ENCODE measurements at regions not wholly inside any gene's neighbourhood (a gene's known extent, or its start where the extent isn't known, plus 50 kb on each side); places are given as distances from the start of the nearest gene placed in this dataset.

- DNase-seq (no peak), ATAC-seq (no peak)
- intact Hi-C loops (cut with DNase I): loop anchor here in 1 of 10 donors (10.0 kb wide), 1 partner anchor 254 kb away; no protein-coding TSS in a partner anchor
- Histone ChIP-seq H3K36me3 (no peaks in the 10 kb centered on the region), H3K27me3 (no peaks in the 10 kb centered on the region), H3K27ac (no peak overlapping the region), H3K4me1 (no peaks in the 10 kb centered on the region), H3K9me3 (peaks cover 0 to 10% (median 0%) of the 10 kb centered on the region in 12 donors), H3K4me3 (no peak overlapping the region)
- WGBS, 4 donors: 86 to 97% (median 90%) methylated on average over 2 of the region's 2 CpGs
- TF ChIP-seq POLR2A (IDR thresholded peaks at IDR 0.05) (no peak), CTCF (IDR thresholded peaks at IDR 0.05) (no peak)
Measured at GRCh38 chr6:125510405-125510804, 208.6 kb upstream of the HDDC2 start.

GRCh38 chr6:125511809-125512396 is 210.1 kb upstream of the HDDC2 start:
- intact Hi-C loops (cut with DNase I): loop anchor here in 1 of 10 donors (10.0 kb wide), 1 partner anchor 253 kb away; no protein-coding TSS in a partner anchor
- Histone ChIP-seq H3K27me3 (no peaks in the 10 kb centered on the region), H3K4me3 (no peak overlapping the region), H3K9me3 (peaks cover 0 to 14% (median 0%) of the 10 kb centered on the region in 12 donors), H3K36me3 (no peaks in the 10 kb centered on the region), H3K27ac (no peak overlapping the region), H3K4me1 (no peaks in the 10 kb centered on the region)
- peak in 2 of 4 donors; percentile 15 to 38 for ATAC-seq
- no peak for DNase-seq
- WGBS, 4 donors: 52 to 71% (median 53%) methylated on average over 2 of the region's 2 CpGs
- TF ChIP-seq CTCF (IDR thresholded peaks at IDR 0.05): no peak
- TF ChIP-seq POLR2A (IDR thresholded peaks at IDR 0.05): no peak

GRCh38 chr6:125512621-125513020 is 210.9 kb upstream of the HDDC2 start:
- TF ChIP-seq POLR2A (IDR thresholded peaks at IDR 0.05) (no peak), CTCF (IDR thresholded peaks at IDR 0.05) (peak in 2 of 12 donors; percentile 8 to 11)
- H3K4me3 ChIP-seq: no peak overlapping the region
- intact Hi-C loops (cut with DNase I): loop anchor here in 1 of 10 donors (10.0 kb wide), 1 partner anchor 252 kb away; no protein-coding TSS in a partner anchor
- H3K9me3 ChIP-seq: peaks cover 0 to 18% (median 0%) of the 10 kb centered on the region in 12 donors
- no peaks in the 10 kb centered on the region for H3K27me3 ChIP-seq
- ATAC-seq (no peak), DNase-seq (no peak)
- H3K36me3 ChIP-seq: no peaks in the 10 kb centered on the region
- no peaks in the 10 kb centered on the region for H3K4me1 ChIP-seq
- 83 to 89% (median 87%) methylated on average over 2 of the region's 2 CpGs for WGBS, 4 donors
- no peak overlapping the region for H3K27ac ChIP-seq

- H3K9me3 ChIP-seq: peaks cover 0 to 18% (median 0%) of the 10 kb centered on the region in 12 donors
- TF ChIP-seq CTCF (IDR thresholded peaks at IDR 0.05) (no peak), POLR2A (IDR thresholded peaks at IDR 0.05) (no peak)
- no peaks in the 10 kb centered on the region for H3K27me3 ChIP-seq
- DNase-seq (no peak), ATAC-seq (no peak)
- no peak overlapping the region for H3K27ac ChIP-seq
- H3K4me1 ChIP-seq: no peaks in the 10 kb centered on the region
- no peaks in the 10 kb centered on the region for H3K36me3 ChIP-seq
- intact Hi-C loops (cut with DNase I): loop anchor here in 1 of 10 donors (10.0 kb wide), 1 partner anchor 251 kb away; no protein-coding TSS in a partner anchor
- H3K4me3 ChIP-seq: no peak overlapping the region
Measured at GRCh38 chr6:125513978-125514377, 212.2 kb upstream of the HDDC2 start.
